ENCODE measurements at regions not wholly inside any gene's neighbourhood (a gene's known extent, or its start where the extent isn't known, plus 50 kb on each side); places are given as distances from the start of the nearest gene placed in this dataset.

DNA sequence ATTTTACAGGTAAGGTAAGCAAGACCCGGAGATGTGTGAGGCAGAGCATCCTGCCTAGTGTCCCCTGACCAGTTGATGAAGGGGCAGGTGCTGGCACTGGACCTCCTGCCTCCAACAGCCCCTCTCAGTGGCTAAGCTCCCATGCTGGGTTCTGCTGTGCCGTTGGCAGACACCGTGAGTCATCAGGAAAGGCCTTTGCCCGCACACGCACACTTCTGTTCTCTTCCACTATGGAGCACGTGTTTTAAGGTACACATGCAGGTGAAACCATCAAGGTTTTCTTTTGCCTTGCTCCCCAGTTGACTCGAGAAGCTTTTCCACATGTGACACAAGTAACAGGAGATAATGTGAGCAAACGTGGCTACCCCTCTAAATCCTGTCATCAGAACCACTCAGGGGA is 207.9 kb downstream of the RRAGC start:
- no peaks in the 10 kb centered on the region for H3K79me1 ChIP-seq (ENCODE audit: insufficient read depth, low read depth, low read length, poor library complexity, severe bottlenecking)
- no peak overlapping the region for H3T11ph ChIP-seq (ENCODE audit: low read length)
- H3K4me2 ChIP-seq (ENCODE audit: insufficient read depth, insufficient read length, low read length) = no peak overlapping the region
- no peak overlapping the region for H3K23ac ChIP-seq (ENCODE audit: insufficient read length, low read depth, low read length)
- peaks cover 2 to 9% of the 10 kb centered on the region in 2 experiments for H3K4me1 Mint-ChIP-seq
- peaks cover 0 to 2% (median 2%) of the 10 kb centered on the region in 3 experiments; a peak in 3 of 7 replicates for H3K36me3 Mint-ChIP-seq (ENCODE audit: insufficient read depth in 1 of 3, low read depth in 3 of 3)
- H3K18ac ChIP-seq (ENCODE audit: insufficient read length, low read depth, low read length) = no peak overlapping the region
- no peak overlapping the region for H2BK20ac ChIP-seq (ENCODE audit: low read depth, low read length, poor library complexity, severe bottlenecking)
- no peaks in the 10 kb centered on the region for H3K4me1 ChIP-seq (ENCODE audit: insufficient read depth, low read length)
- H3K27me3 Mint-ChIP-seq (ENCODE audit: low read depth) = peaks cover 15% of the 10 kb centered on the region
- no peaks in the 10 kb centered on the region for H3K27me3 ChIP-seq (ENCODE audit: insufficient read depth, low read length)
- H3K9me3 Mint-ChIP-seq = peaks cover 4 to 6% of the 10 kb centered on the region in 2 experiments; a peak in 3 of 5 replicates
- no peak overlapping the region for H3K27ac ChIP-seq (ENCODE audit: insufficient read length, low read depth, low read length)
- no peaks in the 10 kb centered on the region for H3K9me3 ChIP-seq (ENCODE audit: control insufficient read depth, low read depth, low read length)
- no peak overlapping the region for H3K14ac ChIP-seq (ENCODE audit: insufficient read depth, low read length)
- no peaks in the 10 kb centered on the region for H3K79me2 ChIP-seq (ENCODE audit: insufficient read depth, low read length)
- no peaks in the 10 kb centered on the region for H4K20me1 ChIP-seq (ENCODE audit: control insufficient read depth, insufficient read depth, insufficient read length)
- no peak overlapping the region for H2BK12ac ChIP-seq (ENCODE audit: insufficient read length, low read depth, low read length)
- H2BK120ac ChIP-seq (ENCODE audit: low read depth, low read length, poor library complexity, severe bottlenecking) = no peak overlapping the region
- H2AK5ac ChIP-seq (ENCODE audit: insufficient read length, low read length) = no peak overlapping the region
- TF ChIP-seq, protein P1, sequence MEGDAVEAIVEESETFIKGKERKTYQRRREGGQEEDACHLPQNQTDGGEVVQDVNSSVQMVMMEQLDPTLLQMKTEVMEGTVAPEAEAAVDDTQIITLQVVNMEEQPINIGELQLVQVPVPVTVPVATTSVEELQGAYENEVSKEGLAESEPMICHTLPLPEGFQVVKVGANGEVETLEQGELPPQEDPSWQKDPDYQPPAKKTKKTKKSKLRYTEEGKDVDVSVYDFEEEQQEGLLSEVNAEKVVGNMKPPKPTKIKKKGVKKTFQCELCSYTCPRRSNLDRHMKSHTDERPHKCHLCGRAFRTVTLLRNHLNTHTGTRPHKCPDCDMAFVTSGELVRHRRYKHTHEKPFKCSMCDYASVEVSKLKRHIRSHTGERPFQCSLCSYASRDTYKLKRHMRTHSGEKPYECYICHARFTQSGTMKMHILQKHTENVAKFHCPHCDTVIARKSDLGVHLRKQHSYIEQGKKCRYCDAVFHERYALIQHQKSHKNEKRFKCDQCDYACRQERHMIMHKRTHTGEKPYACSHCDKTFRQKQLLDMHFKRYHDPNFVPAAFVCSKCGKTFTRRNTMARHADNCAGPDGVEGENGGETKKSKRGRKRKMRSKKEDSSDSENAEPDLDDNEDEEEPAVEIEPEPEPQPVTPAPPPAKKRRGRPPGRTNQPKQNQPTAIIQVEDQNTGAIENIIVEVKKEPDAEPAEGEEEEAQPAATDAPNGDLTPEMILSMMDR (conservative IDR thresholded peaks at IDR 0.05) = no peak
- H3K4me3 Mint-ChIP-seq = no peak overlapping the region
- WGBS (ENCODE audit: extremely low coverage, insufficient read length, low lambda C conversion rate) = no CpG with 5 or more reads among the region's 8 CpGs
- no peak overlapping the region for H3K4ac ChIP-seq (ENCODE audit: low read depth, low read length)
- H3K56ac ChIP-seq (ENCODE audit: insufficient read length, low read depth, low read length) = no peak overlapping the region
- H4K8ac ChIP-seq (replicated peaks; ENCODE audit: insufficient read length, low read depth, low read length) = no peak overlapping the region
- H3K9ac ChIP-seq (ENCODE audit: extremely low read depth, insufficient read length, low read length) = no peak overlapping the region
- H3K27ac Mint-ChIP-seq = no peak overlapping the region; a peak in 1 of 7 replicates
- DNase-seq = no peak
- no peak overlapping the region for H2BK5ac ChIP-seq (ENCODE audit: insufficient read length, low read length)
- no peaks in the 10 kb centered on the region for H3K23me2 ChIP-seq (ENCODE audit: insufficient read length, low read depth, low read length, poor library complexity, severe bottlenecking)
- no peak overlapping the region for H4K5ac ChIP-seq (ENCODE audit: insufficient read length, low read depth, low read length)
- H4K91ac ChIP-seq (ENCODE audit: insufficient read length, low read depth, low read length) = no peak overlapping the region
- no peak overlapping the region for H2BK15ac ChIP-seq (ENCODE audit: low read depth, low read length)
- no peak overlapping the region for H2AFZ ChIP-seq (ENCODE audit: low read length)

Data from H9 (cell line).